H54 (cell line): ENCODE measurements at regions not wholly inside any gene's neighbourhood (a gene's known extent, or its start where the extent isn't known, plus 50 kb on each side); places are given as distances from the start of the nearest gene placed in this dataset.

Experiments
- DNase-seq: peaks from one replicate; pipeline ENCODE4 v3.0.0; 2011; ENCODE audit warnings: low spot score, mixed read lengths; ENCODE audit not compliant: insufficient read length
- FAIRE-seq: peaks from 3 replicates; lab custom pipeline; 2011; peaks lifted over from hg19 to GRCh38; lab: Jason Lieb, UNC
- POLR2A ChIP-seq: IDR thresholded peaks from 2 replicates; pipeline ENCODE4 v1.6.1; 2011; ENCODE audit warnings: low read depth, mild to moderate bottlenecking, low read length

DNA sequence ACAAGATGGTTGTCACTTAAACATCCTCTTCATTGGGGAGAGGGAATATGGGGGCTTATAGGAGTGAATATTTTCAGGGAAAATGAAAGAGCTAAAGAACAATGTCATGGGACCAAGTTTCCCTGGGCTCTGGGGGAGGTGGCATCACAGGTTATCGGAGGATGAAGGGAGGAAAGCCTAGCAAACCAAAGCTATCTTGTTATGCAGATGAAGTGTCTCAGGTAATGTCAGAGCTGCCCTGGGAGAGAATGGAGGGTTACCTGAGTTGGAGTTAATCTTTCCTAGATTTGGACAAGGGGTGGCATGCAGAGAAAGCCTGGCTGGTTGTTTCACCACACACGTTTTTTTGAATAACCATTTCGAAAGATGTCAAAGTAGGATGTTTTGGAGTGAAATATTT is 308.1 kb upstream of the ATP10A start:
- TF ChIP-seq POLR2A, result no peak
- no peak for FAIRE-seq
- DNase-seq, result no peak

GRCh38 chr15:26166429-26166828 is 303.3 kb upstream of the ATP10A start:
- DNase-seq, result no peak
- TF ChIP-seq POLR2A, result no peak

GRCh38 chr15:26165546-26165945 is 302.4 kb upstream of the ATP10A start:
- no peak for TF ChIP-seq POLR2A
- DNase-seq, result no peak
- FAIRE-seq, result no peak

More at GRCh38 chr15:26166429-26166828, 303.3 kb upstream of the ATP10A start:
- FAIRE-seq, result no peak

DNA sequence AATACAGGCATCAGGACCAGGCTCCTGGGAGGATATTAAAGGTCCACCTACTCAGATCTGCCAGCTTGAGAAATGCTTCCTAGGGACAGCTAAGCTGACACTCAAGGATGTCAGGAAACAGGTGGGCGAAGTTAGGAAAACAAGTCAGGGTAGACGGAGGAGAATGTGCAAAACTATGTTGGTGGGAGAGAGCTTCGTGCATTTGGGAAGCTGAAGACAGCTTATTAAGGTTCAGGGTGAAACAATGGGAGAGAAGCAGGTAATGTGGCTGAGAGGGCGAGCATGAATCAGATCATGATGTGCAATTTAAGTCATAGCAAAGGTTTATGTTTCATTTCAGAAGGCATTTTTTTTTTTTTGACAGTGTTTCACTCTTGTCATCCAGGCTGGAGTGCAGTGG is 297.2 kb upstream of the ATP10A start:
- FAIRE-seq, result no peak
- no peak for TF ChIP-seq POLR2A

DNA sequence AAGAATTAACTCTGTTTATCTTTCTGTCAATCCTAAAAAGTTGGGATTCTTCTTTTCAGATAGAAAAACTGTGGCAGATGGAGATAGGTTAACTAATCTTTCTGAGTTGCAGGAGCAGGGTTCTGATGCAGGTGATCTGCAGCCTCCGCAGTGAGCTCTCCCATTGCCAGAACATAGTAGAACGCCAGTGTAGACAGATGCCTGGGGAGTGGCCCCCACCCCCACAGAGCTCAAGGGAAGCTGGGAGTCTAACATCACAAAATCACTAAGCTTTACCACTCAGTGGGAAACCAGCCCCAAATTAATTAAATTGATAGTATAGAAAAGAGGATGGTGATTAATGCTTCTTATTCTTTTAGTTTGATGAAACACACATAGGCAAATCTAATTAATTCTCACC is 295.0 kb upstream of the ATP10A start:
- no peak for TF ChIP-seq POLR2A
- no peak for DNase-seq
- FAIRE-seq, result no peak

More for the DNA sequence above, 297.2 kb upstream of the ATP10A start:
- DNase-seq, result no peak

DNA sequence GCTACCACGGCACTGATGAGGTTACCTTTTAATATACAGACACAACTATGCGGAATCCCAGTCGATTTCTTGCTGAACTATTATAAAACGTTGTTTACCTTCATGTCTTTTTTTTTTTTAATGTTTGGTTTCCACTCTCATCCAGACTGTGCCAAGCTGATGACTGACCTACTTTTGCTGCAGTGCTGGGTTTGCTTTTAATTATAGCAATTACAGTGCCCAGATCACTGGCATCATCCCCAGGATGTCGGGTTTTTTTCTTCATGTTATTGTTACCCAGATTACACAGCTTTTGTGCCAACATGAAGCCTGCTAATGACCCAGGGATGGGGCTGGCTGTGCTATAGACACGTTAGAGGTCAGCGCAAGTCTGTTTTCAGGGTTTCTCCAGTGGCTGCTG is 294.0 kb upstream of the ATP10A start:
- TF ChIP-seq POLR2A, result no peak
- no peak for DNase-seq
- FAIRE-seq, result no peak

GRCh38 chr15:26156051-26156450 is 292.9 kb upstream of the ATP10A start:
- no peak for DNase-seq
- no peak for TF ChIP-seq POLR2A
- no peak for FAIRE-seq

DNA sequence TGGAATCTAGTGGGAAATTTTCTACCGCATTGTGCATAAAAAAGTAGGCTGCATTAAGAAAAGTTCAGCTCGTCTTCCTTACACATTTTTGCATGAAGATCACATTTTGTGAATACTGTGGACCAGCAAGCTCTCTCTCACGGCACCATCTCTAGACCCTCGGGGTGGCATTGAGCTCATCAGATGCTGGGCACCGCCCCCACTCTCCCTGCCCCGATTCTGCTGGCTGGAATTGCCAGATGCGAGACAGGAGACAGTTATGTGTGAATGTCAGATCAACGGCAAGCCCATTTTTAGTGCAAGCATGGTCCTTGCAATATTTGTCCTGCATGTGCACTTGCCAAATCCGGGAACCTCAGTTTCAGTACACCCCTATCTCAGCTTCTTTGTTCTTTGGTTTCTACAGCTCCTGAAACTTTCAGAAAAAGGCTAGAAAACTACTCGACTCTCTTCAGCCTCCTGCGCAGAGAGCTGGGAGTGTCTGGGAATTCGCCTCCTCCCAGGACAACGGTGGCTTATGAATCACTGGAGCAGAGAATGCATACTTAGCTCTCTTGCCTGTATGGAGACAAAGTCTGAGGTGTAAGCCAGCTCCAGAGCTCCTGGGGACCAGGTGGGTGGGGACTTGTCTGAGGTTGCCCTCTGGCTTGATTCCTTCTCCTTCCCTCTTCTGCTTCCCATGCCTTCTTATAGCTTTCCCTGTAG is 285.2 kb upstream of the ATP10A start:
- DNase-seq (no peak), FAIRE-seq (no peak)
- TF ChIP-seq POLR2A, result no peak

DNA sequence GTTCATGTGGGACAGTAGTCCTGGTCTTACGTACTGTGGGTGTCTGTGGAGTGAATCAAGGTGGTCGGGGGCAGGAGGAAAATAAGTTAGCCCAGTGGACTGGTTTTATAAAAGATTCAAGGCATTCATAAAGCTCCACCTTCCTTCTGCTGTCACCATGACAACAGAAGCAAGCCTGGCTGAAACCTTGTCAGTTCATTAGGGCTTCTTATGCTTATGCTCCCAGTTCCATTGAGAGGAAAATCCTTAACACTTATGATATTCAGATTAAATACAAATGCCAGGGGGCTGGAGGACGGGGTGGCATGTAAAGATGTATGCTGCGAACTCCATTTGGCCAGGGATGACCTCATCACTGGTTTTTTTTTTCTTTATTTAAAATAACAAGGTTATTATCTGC is 283.1 kb upstream of the ATP10A start:
- FAIRE-seq, result no peak
- TF ChIP-seq POLR2A, result no peak
- no peak for DNase-seq

DNA sequence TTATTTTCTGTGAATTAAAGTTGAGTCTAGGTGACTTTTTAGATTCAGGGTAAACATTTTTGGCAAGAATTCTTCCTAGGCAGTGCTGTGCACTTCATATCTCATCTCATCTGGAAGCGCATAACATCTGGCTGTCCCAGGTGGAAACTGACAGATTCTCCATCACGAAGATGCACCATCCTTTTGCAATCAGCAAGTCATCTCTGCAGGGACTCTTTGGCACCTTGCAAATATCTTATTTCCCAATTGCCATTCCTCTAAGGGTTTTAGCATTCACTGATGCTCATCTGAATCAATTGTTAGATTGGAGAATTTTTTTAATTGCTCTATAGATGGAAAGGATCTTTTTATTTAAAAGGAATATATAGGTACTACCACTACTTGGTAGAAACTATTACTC is 282.7 kb upstream of the ATP10A start:
- no peak for TF ChIP-seq POLR2A
- DNase-seq, result no peak
- no peak for FAIRE-seq

DNA sequence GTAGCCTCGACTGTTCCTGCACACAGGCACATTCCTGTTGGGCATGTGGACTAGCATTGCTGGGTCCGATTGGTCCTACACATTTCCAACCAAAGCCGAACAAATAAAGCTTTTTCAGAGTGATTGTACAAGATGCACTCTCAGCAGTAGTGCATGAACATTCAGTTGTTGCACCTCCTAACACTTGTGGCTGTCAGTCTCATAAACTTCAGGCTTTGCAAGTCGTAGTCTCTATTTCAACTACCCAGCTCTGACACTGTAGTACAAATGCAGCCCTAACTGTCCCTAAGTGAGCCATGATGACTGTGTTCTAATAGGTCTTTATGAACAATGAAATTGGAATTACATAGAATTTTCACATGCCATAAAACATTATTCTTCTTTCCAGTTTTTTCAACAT is 281.7 kb upstream of the ATP10A start:
- FAIRE-seq (no peak), DNase-seq (no peak)
- no peak for TF ChIP-seq POLR2A

GRCh38 chr15:26143221-26143620 is 280.1 kb upstream of the ATP10A start:
- DNase-seq (no peak), FAIRE-seq (no peak)
- no peak for TF ChIP-seq POLR2A

DNA sequence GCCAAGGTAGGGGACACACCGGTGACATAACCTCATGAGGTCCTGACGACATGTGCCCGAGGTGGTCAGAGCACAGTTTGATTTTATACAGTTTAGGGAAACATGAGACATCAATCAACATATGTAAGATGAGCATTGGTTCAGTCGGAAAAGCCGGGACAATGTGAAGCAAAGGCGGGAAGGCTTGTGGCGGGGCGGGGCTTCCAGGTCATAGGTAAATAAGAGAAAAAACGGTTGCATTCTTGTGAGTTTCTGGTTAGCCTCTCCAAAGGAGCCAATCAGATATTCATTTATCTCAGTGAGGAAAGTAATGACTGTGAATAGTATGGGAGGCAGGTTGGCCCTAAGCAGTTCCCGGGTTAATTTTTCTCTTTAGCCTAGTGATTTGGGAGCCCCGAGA is 271.7 kb upstream of the ATP10A start:
- DNase-seq (no peak), FAIRE-seq (no peak)
- no peak for TF ChIP-seq POLR2A

- no peak for TF ChIP-seq POLR2A
- no peak for DNase-seq
- no peak for FAIRE-seq
Measured at GRCh38 chr15:26134152-26134551, 271.0 kb upstream of the ATP10A start.

- no peak for FAIRE-seq
- TF ChIP-seq POLR2A, result no peak
Measured at GRCh38 chr15:26132811-26133210, 269.7 kb upstream of the ATP10A start.

More at GRCh38 chr15:26132811-26133210, 269.7 kb upstream of the ATP10A start:
- DNase-seq, result no peak
